ENCODE measurements at regions not wholly inside any gene's neighbourhood (a gene's known extent, or its start where the extent isn't known, plus 50 kb on each side); places are given as distances from the start of the nearest gene placed in this dataset.

GRCh38 chr1:108059945-108060344 is 95.0 kb upstream of the VAV3 start:
- FAIRE-seq, result no peak
- Histone ChIP-seq H3K23me2 (ENCODE audit: low read depth, low read length) (no peaks in the 10 kb centered on the region), H3K9me3 (ENCODE audit: insufficient read depth in 2 of 2, low read depth in 1 of 2, low read length in 1 of 2) (0 out of 4 replicates have a peak, but pooled peaks cover 0 to 2% of the 10 kb centered on the region in 2 experiments), H2BK15ac (ENCODE audit: low read length) (no peak overlapping the region), H3K36me3 (ENCODE audit: control insufficient read depth in 2 of 4, insufficient read depth in 4 of 4, low read length in 3 of 4) (no peaks in the 10 kb centered on the region), H4K5ac (ENCODE audit: insufficient read length, low read depth, low read length) (no peak overlapping the region), H2AFZ (ENCODE audit: low read length) (no peak overlapping the region), H3K4me3 (ENCODE audit: extremely low read depth in 1 of 4, insufficient read depth in 2 of 4, low read depth in 3 of 4, low read length in 4 of 4) (no peak overlapping the region), H3K79me2 (ENCODE audit: control insufficient read depth in 1 of 2, insufficient read depth in 2 of 2, low read length in 2 of 2) (no peaks in the 10 kb centered on the region), H3K79me1 (ENCODE audit: low read depth, low read length) (no peaks in the 10 kb centered on the region), H3K14ac (ENCODE audit: insufficient read length) (no peak overlapping the region), H3K4me1 (replicated peaks in 1 of 4; ENCODE audit: control insufficient read depth in 3 of 4, insufficient read depth in 4 of 4, low read length in 3 of 4) (peaks cover 0 to 4% (median 0%) of the 10 kb centered on the region in 4 experiments; a peak in 2 of 7 replicates), H3K56ac (replicated peaks; ENCODE audit: insufficient read length, low read depth, low read length) (no peak overlapping the region), H3K23ac (ENCODE audit: insufficient read length) (no peak overlapping the region), H4K20me1 (replicated peaks in 1 of 2; ENCODE audit: control insufficient read depth in 1 of 2, insufficient read depth in 2 of 2, low read length in 2 of 2) (no peaks in the 10 kb centered on the region), H2BK5ac (ENCODE audit: low read depth, low read length) (no peak overlapping the region), H2BK12ac (ENCODE audit: low read depth, low read length) (no peak overlapping the region), H3K27me3 (replicated peaks in 1 of 4; ENCODE audit: control insufficient read depth in 3 of 4, extremely low read depth in 1 of 4, insufficient read depth in 3 of 4, low read length in 3 of 4) (no peaks in the 10 kb centered on the region), H3K27ac (ENCODE audit: low read depth, low read length) (no peak overlapping the region), H4K8ac (ENCODE audit: extremely low read depth, insufficient read depth, low read length) (no peak overlapping the region), H2BK120ac (replicated peaks; ENCODE audit: low read depth, low read length) (no peak overlapping the region), H3K4ac (replicated peaks; ENCODE audit: insufficient read length, low read depth, low read length) (no peak overlapping the region), H3K4me2 (ENCODE audit: insufficient read depth in 1 of 2, low read depth in 2 of 2, low read length in 2 of 2) (no peak overlapping the region), H2AK5ac (ENCODE audit: low read depth, low read length) (no peak overlapping the region), H3K18ac (ENCODE audit: extremely low read depth, low read length) (no peak overlapping the region), H3K9ac (replicated peaks in 1 of 4; ENCODE audit: extremely low read depth in 1 of 4, low read depth in 3 of 4, low read length in 3 of 4) (no peak overlapping the region), H4K91ac (replicated peaks; ENCODE audit: insufficient read length, low read length) (no peak overlapping the region), H2BK20ac (ENCODE audit: low read length) (no peak overlapping the region)
- no peak for DNase-seq (ENCODE audit: low read depth in 1 of 2, low spot score in 2 of 2)
- WGBS, 2 experiments (ENCODE audit: extremely low coverage in 1 of 2, insufficient coverage in 1 of 2, insufficient read length in 1 of 2, insufficient replicate concordance in 2 of 2, low coverage in 1 of 2, low lambda C conversion rate in 2 of 2, missing lambda C conversion rate in 1 of 2), result 65% methylated on average over 2 of the region's 2 CpGs; no CpG with 5 or more reads in 1 of the 2 experiments
- ChIA-PET CTCF (ENCODE audit: partially characterized antibody) (no interaction called here), POLR2A (ENCODE audit: partially characterized antibody) (no interaction called here)
- no peak for TF ChIP-seq JUN (IDR thresholded peaks at IDR 0.05; ENCODE audit: low read depth, low read length)
- no peak for TF ChIP-seq BACH1 (IDR thresholded peaks at IDR 0.05; ENCODE audit: low read length)
- no peak for TF ChIP-seq CHD2 (IDR thresholded peaks at IDR 0.05; ENCODE audit: low read length)
- TF ChIP-seq ASH2L (IDR thresholded peaks at IDR 0.05; ENCODE audit: low read length), result no peak
- no peak for TF ChIP-seq SIN3A (conservative IDR thresholded peaks at IDR 0.05 in 1 of 2, IDR thresholded peaks at IDR 0.05 in 1 of 2; ENCODE audit: low read depth in 1 of 2, low read length in 2 of 2)
- no peak for TF ChIP-seq YY1 (IDR thresholded peaks at IDR 0.05; ENCODE audit: low read depth, low read length)
- no peak for TF ChIP-seq POLR2A (IDR thresholded peaks at IDR 0.05; ENCODE audit: control extremely low read depth in 1 of 2, low read depth in 2 of 2, low read length in 2 of 2)
